GM23248 (cell line): ENCODE measurements at regions not wholly inside any gene's neighbourhood (a gene's known extent, or its start where the extent isn't known, plus 50 kb on each side); places are given as distances from the start of the nearest gene placed in this dataset.

Experiments used
- EZH2 ChIP-seq: fragments of 200-600 bp; sonication (generic); IDR thresholded peaks from 2 replicates; pipeline ENCODE4 v1.6.1; 2018; ENCODE audit warnings: antibody characterized with exemption, mild to moderate bottlenecking; ENCODE audit not compliant: insufficient read depth, poor library complexity, severe bottlenecking
- EZH2phosphoT487 ChIP-seq: fragments of 200-600 bp; sonication (generic); IDR thresholded peaks from 2 replicates; pipeline ENCODE4 v1.6.1; 2018; ENCODE audit warnings: antibody characterized with exemption, moderate library complexity, mild to moderate bottlenecking, low read depth; ENCODE audit not compliant: insufficient read depth

DNA sequence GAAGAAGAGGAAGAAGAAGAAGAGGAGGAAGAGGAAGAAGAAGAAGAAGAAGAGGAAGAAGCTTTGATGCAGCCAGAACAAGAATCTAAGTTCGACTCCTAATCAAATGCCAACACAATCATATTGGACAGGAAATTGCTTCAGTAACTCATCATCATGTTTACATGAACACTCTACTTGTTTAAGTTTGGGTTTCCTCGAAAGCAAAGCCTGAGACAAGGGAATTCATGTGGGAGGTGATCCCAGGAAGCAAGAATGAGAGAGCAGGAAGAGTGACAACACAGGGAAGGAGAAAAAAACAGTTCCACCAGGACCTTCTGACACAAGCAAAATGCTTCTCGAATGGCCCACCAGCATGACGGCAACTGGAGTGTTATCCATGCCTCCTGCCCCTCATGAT lies 279.0 kb downstream of the PMP22 start:
- no peak for TF ChIP-seq EZH2phosphoT487
- no peak for TF ChIP-seq EZH2
